ENCODE measurements at regions not wholly inside any gene's neighbourhood (a gene's known extent, or its start where the extent isn't known, plus 50 kb on each side); places are given as distances from the start of the nearest gene placed in this dataset.

- TF ChIP-seq CTCF (IDR thresholded peaks at IDR 0.05; ENCODE audit: low read length): no peak
- no peak for TF ChIP-seq EZH2phosphoT487 (IDR thresholded peaks at IDR 0.05; ENCODE audit: low read length)
- no peak for TF ChIP-seq EZH2 (optimal IDR thresholded peaks at IDR 0.05; ENCODE audit: low read depth, low read length)
Observed at GRCh38 chr7:118039963-118040489, 143.9 kb upstream of the LSM8 start.

All from MM.1S (cell line).